Activated CD4-positive, alpha-beta T cell treated with anti-CD3 and anti-CD28 coated beads, Interleukin-2, amount 10 ng/mL, durations not matched to agents 7 days and 5 days (primary cell): ENCODE measurements at regions not wholly inside any gene's neighbourhood (a gene's known extent, or its start where the extent isn't known, plus 50 kb on each side); places are given as distances from the start of the nearest gene placed in this dataset.
"Not testable (repeated sequence)": the region's sequence is repeated elsewhere in the genome, so short reads cannot be mapped to it uniquely, and the experiment has no call there.

ENCODE experiments used
- CTCF ChIA-PET: fragments of 350-600 bp; sonication (Branson Sonifier 250); formaldehyde crosslinking; loops from one replicate; lab custom pipeline; 2021; ENCODE audit warnings: antibody characterized with exemption; lab: Charles Lee
- POLR2A ChIA-PET: fragments of 350-600 bp; sonication (Branson Sonifier 250); formaldehyde crosslinking; loops from one replicate; lab custom pipeline; 2021; ENCODE audit warnings: antibody characterized with exemption; lab: Charles Lee
- DNase-seq: peaks from one replicate; pipeline ENCODE4 v3.0.0-alpha.2; 2020
- H3K27ac Mint-ChIP-seq: one replicate; pipeline ENCODE4 v1.8.0; 2021; ENCODE audit warnings: mild to moderate bottlenecking, moderate library complexity, mixed read lengths
- H3K27me3 Mint-ChIP-seq: one replicate; pipeline ENCODE4 v1.8.0; 2021; ENCODE audit warnings: mixed read lengths
- H3K36me3 Mint-ChIP-seq: one replicate; pipeline ENCODE4 v1.8.0; 2021; ENCODE audit warnings: low read depth, mixed read lengths
- H3K4me1 Mint-ChIP-seq: one replicate; pipeline ENCODE4 v1.8.0; 2021; ENCODE audit warnings: mixed read lengths
- H3K4me3 Mint-ChIP-seq: one replicate; pipeline ENCODE4 v1.8.0; 2021; ENCODE audit warnings: mild to moderate bottlenecking, moderate library complexity, mixed read lengths
- H3K9me3 Mint-ChIP-seq: one replicate; pipeline ENCODE4 v1.8.0; 2021; ENCODE audit warnings: mixed read lengths

- Mint-ChIP-seq H3K9me3 (peaks cover 9% of the 10 kb centered on the region), H3K27ac (no peak overlapping the region), H3K27me3 (peaks cover 26% of the 10 kb centered on the region), H3K36me3 (no peaks in the 10 kb centered on the region), H3K4me1 (no peaks in the 10 kb centered on the region), H3K4me3 (no peak overlapping the region)
- CTCF ChIA-PET = no interaction called here
- POLR2A ChIA-PET = no interaction called here
- DNase-seq = no peak
These were observed 150.2 kb upstream of the RFLNA start for GRCh38 chr12:124144531-124145194.

DNA sequence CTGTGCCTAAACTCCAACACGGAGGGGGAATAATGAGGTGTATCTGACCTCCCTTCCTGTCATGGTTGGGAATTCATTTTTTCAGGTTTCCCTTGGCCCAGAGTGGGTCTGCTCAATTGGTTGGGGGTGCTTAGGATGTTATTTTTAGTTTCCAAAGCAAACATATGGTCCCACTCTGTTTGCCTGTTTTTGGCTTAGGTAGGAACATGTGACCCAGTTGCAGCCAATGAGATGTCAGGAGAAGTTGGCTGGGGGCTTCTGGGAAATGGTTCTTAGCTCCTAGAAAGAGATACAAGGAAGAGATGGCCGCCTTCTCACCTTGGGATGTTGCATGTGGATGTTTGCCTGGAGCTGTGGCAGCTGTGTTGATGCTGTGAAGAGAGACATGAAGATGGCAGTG lies 147.9 kb upstream of the RFLNA start:
- H3K9me3 Mint-ChIP-seq = peaks cover 3% of the 10 kb centered on the region
- no peak for DNase-seq
- no peaks in the 10 kb centered on the region for H3K4me1 Mint-ChIP-seq
- no peak overlapping the region for H3K27ac Mint-ChIP-seq
- no peak overlapping the region for H3K4me3 Mint-ChIP-seq
- H3K27me3 Mint-ChIP-seq = peaks cover 9% of the 10 kb centered on the region
- ChIA-PET CTCF (no interaction called here), POLR2A (no interaction called here)
- no peaks in the 10 kb centered on the region for H3K36me3 Mint-ChIP-seq

DNA sequence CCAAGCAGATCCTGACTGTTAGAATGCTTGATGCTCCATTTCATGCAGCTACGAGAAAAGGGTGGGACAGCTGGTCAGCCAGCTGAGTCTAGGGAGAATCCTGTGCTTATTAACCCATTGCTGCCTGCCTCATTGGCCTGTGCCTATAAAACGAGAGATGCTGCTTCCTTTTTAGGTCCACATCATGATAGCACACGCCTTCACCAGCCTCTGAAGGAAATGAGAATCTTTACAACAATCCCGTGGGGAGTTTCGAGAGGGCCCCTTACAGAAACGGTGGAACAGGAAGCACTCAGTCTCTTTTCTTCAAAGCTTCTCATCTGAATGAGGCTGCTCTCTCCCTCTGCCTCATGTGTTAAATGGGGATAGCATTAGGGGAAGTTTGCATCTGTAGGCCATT lies 147.3 kb upstream of the RFLNA start:
- Mint-ChIP-seq H3K4me3 (no peak overlapping the region), H3K36me3 (no peaks in the 10 kb centered on the region), H3K4me1 (no peaks in the 10 kb centered on the region), H3K27ac (no peak overlapping the region), H3K9me3 (no peaks in the 10 kb centered on the region), H3K27me3 (peaks cover 5% of the 10 kb centered on the region)
- DNase-seq = no peak
- POLR2A ChIA-PET = no interaction called here
- CTCF ChIA-PET = no interaction called here

DNA sequence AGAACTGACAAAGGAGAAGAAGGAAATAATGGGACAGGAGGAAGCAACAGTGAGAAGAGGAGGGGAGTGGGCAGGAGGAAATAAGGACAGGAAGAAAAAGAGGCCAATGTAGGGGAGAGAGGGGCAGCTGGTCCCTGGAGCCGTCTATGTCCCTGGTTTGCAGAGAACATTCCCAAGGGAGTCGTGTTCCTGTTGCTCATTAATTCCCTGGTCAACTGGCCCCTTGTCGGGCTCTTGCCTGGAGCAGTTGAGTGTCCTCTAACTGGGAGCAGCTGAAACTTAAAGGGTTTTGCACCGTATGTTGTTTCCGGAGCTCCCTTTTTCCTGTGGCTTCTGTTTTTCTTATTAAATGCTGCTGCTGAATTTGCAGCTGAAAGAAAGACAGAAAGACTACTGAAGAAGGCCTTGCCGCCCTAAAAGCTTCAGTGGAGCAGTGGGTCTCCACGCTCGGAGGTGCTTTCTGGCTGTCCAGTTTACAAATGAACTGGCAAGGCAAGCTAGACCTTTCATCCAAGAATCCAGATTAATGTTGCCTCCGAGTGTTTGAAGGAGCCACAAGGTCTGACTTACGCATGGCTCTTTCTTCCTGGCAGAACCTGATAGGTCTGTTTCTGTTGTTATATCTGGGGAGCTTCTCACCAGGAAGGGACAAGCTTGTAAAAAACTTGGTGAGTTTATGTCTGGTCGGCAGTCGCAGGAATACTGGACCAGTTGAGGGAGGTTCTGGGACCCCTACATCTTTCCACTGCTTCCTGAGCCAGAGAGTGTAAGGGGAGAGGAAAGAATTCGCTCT lies 146.2 kb upstream of the RFLNA start:
- Mint-ChIP-seq H3K9me3 (no peaks in the 10 kb centered on the region), H3K4me1 (no peaks in the 10 kb centered on the region), H3K4me3 (no peak overlapping the region), H3K36me3 (no peaks in the 10 kb centered on the region), H3K27me3 (peaks cover 5% of the 10 kb centered on the region), H3K27ac (no peak overlapping the region)
- POLR2A ChIA-PET = no interaction called here
- CTCF ChIA-PET = no interaction called here
- no peak for DNase-seq

- Mint-ChIP-seq H3K27me3 (peaks cover 5% of the 10 kb centered on the region), H3K4me1 (no peaks in the 10 kb centered on the region), H3K27ac (no peak overlapping the region), H3K9me3 (no peaks in the 10 kb centered on the region), H3K36me3 (no peaks in the 10 kb centered on the region), H3K4me3 (no peak overlapping the region)
- DNase-seq = no peak
- CTCF ChIA-PET = no interaction called here
- POLR2A ChIA-PET = no interaction called here
These were observed 145.6 kb upstream of the RFLNA start for GRCh38 chr12:124149287-124149686.

DNA sequence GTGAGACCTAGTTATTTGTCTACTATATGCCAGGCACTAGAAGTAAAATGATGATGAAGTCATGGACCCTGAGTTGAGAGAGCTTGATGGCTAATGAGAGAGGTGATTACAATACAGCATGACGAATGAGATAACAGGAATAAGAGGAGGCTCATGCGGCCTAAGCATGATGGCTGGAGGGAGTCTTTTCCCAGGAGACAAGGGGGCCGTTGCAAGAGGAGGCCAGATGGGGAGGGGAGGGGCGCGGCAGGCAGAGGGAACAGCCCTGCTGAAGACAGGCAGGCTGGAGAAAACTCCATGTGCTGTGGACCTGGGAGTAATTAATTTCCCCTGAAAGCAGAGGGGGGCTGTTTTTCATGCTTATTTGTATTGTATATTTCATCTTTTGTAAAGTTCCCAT lies 144.7 kb upstream of the RFLNA start:
- POLR2A ChIA-PET = no interaction called here
- Mint-ChIP-seq H3K36me3 (no peaks in the 10 kb centered on the region), H3K27me3 (peaks cover 3% of the 10 kb centered on the region), H3K4me3 (no peak overlapping the region), H3K4me1 (no peaks in the 10 kb centered on the region), H3K27ac (no peak overlapping the region), H3K9me3 (no peaks in the 10 kb centered on the region)
- CTCF ChIA-PET = no interaction called here
- DNase-seq = no peak

DNA sequence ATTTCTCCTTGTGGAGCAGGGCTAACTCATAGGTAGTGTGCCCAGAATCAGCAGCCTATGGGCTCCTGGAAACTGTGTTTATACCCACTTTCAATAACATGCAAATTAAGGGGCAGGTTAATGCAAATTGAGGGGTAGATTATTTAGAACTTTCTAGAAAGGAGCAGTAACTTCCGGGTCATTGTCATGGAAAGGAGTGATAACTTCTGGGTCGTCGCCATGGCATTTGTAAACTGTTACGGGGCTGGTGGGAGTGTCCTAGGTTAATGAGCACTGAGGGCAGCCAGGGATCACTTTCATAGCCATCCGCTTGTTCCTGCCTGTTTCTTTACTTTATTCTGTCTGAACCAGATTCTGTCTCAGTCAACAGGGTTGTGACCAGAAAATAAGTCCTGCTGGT lies 143.3 kb upstream of the RFLNA start:
- ChIA-PET POLR2A (no interaction called here), CTCF (no interaction called here)
- no peak for DNase-seq
- no peak overlapping the region for H3K27ac Mint-ChIP-seq
- H3K9me3 Mint-ChIP-seq = no peaks in the 10 kb centered on the region
- no peaks in the 10 kb centered on the region for H3K36me3 Mint-ChIP-seq
- H3K4me1 Mint-ChIP-seq = no peaks in the 10 kb centered on the region
- H3K27me3 Mint-ChIP-seq = no peaks in the 10 kb centered on the region
- no peak overlapping the region for H3K4me3 Mint-ChIP-seq

GRCh38 chr12:124152731-124153130 lies 142.2 kb upstream of the RFLNA start:
- no peak overlapping the region for H3K27ac Mint-ChIP-seq

DNA sequence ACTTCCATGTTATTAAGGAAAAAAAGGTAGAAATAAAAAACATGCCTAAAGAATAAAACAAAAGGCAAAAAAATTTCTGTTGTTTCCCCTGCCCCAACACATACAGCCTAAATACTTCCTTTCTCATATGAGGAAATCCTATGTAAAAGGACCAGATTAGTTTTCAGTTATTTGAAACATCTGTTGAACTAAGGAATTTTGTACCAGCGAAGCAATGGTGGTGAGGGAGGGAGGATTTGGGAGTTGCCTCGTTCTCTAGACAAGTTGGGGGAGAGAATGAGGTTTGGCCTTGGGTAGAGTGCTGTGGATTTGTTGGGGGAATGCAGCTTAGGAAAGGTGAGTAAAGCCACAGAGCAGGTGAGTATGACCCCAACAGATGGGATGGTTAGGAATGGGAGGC lies 141.5 kb upstream of the RFLNA start:
- ChIA-PET CTCF (interaction anchor here (0.6 kb wide), 1 partner anchor 13 kb away, joined by 3 read pairs; no protein-coding TSS in a partner anchor), POLR2A (no interaction called here)
- Mint-ChIP-seq H3K27me3 (no peaks in the 10 kb centered on the region), H3K36me3 (no peaks in the 10 kb centered on the region), H3K27ac (no peak overlapping the region), H3K4me3 (no peak overlapping the region), H3K9me3 (no peaks in the 10 kb centered on the region), H3K4me1 (no peaks in the 10 kb centered on the region)
- no peak for DNase-seq

More at GRCh38 chr12:124152731-124153130, 142.2 kb upstream of the RFLNA start:
- no peak for DNase-seq
- no peaks in the 10 kb centered on the region for H3K9me3 Mint-ChIP-seq
- CTCF ChIA-PET = no interaction called here
- no peaks in the 10 kb centered on the region for H3K27me3 Mint-ChIP-seq
- H3K4me3 Mint-ChIP-seq = no peak overlapping the region
- POLR2A ChIA-PET = no interaction called here
- H3K36me3 Mint-ChIP-seq = no peaks in the 10 kb centered on the region
- H3K4me1 Mint-ChIP-seq = no peaks in the 10 kb centered on the region

DNA sequence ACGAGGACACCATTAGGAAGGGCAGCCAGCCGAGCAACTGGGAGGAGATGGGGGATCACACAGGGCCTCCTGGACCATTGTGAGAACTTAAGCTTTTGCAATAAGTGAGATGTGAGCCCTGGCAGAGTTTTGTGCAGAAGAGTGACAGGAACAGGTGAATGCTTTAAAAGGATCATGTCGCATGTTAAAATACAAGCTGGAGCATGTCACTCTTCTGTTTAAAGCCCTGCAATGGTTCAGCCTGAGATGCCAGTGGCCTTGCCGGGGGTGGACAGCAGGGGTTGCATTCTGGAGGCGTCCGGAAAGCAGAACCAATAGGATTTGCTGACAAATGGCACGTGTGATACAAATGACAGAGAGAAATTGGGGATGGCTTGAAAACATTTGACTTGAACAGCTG lies 137.5 kb upstream of the RFLNA start:
- Mint-ChIP-seq H3K4me3 (no peak overlapping the region), H3K36me3 (no peaks in the 10 kb centered on the region), H3K27me3 (no peaks in the 10 kb centered on the region), H3K27ac (no peak overlapping the region), H3K4me1 (no peaks in the 10 kb centered on the region), H3K9me3 (no peaks in the 10 kb centered on the region)
- POLR2A ChIA-PET = no interaction called here
- DNase-seq = no peak
- CTCF ChIA-PET = interaction anchor here (0.6 kb wide), 1 partner anchor 16 kb away, joined by 3 read pairs; no protein-coding TSS in a partner anchor

DNA sequence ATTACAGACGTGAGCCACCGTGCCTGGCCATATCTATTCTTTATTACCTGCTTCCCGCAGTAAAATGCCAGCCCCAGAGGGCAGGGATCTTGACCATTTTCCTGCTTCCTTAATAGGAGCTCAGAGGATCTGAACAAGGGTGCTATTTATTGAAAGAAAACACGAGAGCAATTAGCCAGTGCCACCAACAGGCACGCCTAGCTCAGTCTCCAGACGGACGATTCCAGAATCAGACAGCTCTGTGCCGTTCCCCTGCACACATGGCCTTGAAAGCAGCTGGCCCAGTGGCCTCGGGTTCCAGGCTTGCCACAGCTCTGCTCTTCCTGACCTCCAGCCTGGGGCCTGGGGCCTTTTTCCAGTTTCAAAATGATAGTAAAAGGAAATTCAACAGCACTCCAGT lies 135.2 kb upstream of the RFLNA start:
- Mint-ChIP-seq H3K36me3 (no peaks in the 10 kb centered on the region), H3K4me1 (no peaks in the 10 kb centered on the region)

GRCh38 chr12:124160097-124160756 lies 134.7 kb upstream of the RFLNA start:
- H3K4me1 Mint-ChIP-seq = no peaks in the 10 kb centered on the region
- no peaks in the 10 kb centered on the region for H3K36me3 Mint-ChIP-seq
- H3K27me3 Mint-ChIP-seq = peaks cover 3% of the 10 kb centered on the region
- DNase-seq = no peak
- POLR2A ChIA-PET = interaction anchor here (0.7 kb wide), 1 partner anchor 25 kb away, joined by 3 read pairs; no protein-coding TSS in a partner anchor
- CTCF ChIA-PET = no interaction called here
- H3K9me3 Mint-ChIP-seq = peaks cover 7% of the 10 kb centered on the region
- no peak overlapping the region for H3K4me3 Mint-ChIP-seq
- no peak overlapping the region for H3K27ac Mint-ChIP-seq

More for the DNA sequence above, 135.2 kb upstream of the RFLNA start:
- POLR2A ChIA-PET = interaction anchor here (0.7 kb wide), 1 partner anchor 25 kb away, joined by 3 read pairs; no protein-coding TSS in a partner anchor
- CTCF ChIA-PET = no interaction called here
- DNase-seq = no peak
- H3K27ac Mint-ChIP-seq = no peak overlapping the region
- peaks cover 4% of the 10 kb centered on the region for H3K9me3 Mint-ChIP-seq
- H3K27me3 Mint-ChIP-seq = no peaks in the 10 kb centered on the region
- H3K4me3 Mint-ChIP-seq = no peak overlapping the region

GRCh38 chr12:124161402-124161801 lies 133.5 kb upstream of the RFLNA start:
- CTCF ChIA-PET = interaction anchor here (0.9 kb wide), 1 partner anchor 191 kb away, joined by 3 read pairs; no protein-coding TSS in a partner anchor
- peaks cover 10% of the 10 kb centered on the region for H3K9me3 Mint-ChIP-seq
- DNase-seq, H3K4me3 Mint-ChIP-seq, H3K36me3 Mint-ChIP-seq, POLR2A ChIA-PET, H3K27ac Mint-ChIP-seq, H3K27me3 Mint-ChIP-seq, H3K4me1 Mint-ChIP-seq: not testable (repeated sequence)
